PFSK-1 (cell line): ENCODE measurements at regions not wholly inside any gene's neighbourhood (a gene's known extent, or its start where the extent isn't known, plus 50 kb on each side); places are given as distances from the start of the nearest gene placed in this dataset.

Experiments
- POLR2AphosphoS5 ChIP-seq: IDR thresholded peaks from 2 replicates; pipeline ENCODE4 v1.6.1; 2012; ENCODE audit warnings: low read depth, mild to moderate bottlenecking, control low read depth, low read length, moderate library complexity
- SIN3A ChIP-seq: IDR thresholded peaks from 2 replicates; pipeline ENCODE4 v1.6.1; 2012; ENCODE audit warnings: mild to moderate bottlenecking, low read length, moderate library complexity, borderline replicate concordance; ENCODE audit not compliant: insufficient read depth

GRCh38 chr12:22865822-22866221 lies 240.9 kb downstream of the ETNK1 start:
- no peak for TF ChIP-seq SIN3A
- TF ChIP-seq POLR2AphosphoS5: no peak
